Testis (tissue), 2 donors: ENCODE measurements at regions not wholly inside any gene's neighbourhood (a gene's known extent, or its start where the extent isn't known, plus 50 kb on each side); places are given as distances from the start of the nearest gene placed in this dataset.

Experiments
- POLR2A ChIP-seq: fragments of 450-650 bp; IDR thresholded peaks from one replicate; pipeline ENCODE4 v1.6.1; 2017; ENCODE audit warnings: antibody characterized with exemption, mild to moderate bottlenecking, moderate library complexity
- TF ChIP-seq, protein P1 (sequence below), 3 experiments: fragments of 450-650 bp in 2 of 3; fragments of 200-600 bp in 1 of 3; sonication (generic) in 1 of 3; IDR thresholded peaks; one replicate each; pipeline ENCODE4 v1.5.1; 2016 to 2019; ENCODE audit warnings: antibody characterized with exemption in 3 of 3, mild to moderate bottlenecking in 2 of 3, moderate library complexity in 1 of 3

- TF ChIP-seq, protein P1, sequence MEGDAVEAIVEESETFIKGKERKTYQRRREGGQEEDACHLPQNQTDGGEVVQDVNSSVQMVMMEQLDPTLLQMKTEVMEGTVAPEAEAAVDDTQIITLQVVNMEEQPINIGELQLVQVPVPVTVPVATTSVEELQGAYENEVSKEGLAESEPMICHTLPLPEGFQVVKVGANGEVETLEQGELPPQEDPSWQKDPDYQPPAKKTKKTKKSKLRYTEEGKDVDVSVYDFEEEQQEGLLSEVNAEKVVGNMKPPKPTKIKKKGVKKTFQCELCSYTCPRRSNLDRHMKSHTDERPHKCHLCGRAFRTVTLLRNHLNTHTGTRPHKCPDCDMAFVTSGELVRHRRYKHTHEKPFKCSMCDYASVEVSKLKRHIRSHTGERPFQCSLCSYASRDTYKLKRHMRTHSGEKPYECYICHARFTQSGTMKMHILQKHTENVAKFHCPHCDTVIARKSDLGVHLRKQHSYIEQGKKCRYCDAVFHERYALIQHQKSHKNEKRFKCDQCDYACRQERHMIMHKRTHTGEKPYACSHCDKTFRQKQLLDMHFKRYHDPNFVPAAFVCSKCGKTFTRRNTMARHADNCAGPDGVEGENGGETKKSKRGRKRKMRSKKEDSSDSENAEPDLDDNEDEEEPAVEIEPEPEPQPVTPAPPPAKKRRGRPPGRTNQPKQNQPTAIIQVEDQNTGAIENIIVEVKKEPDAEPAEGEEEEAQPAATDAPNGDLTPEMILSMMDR (IDR thresholded peaks at IDR 0.05) = no peak
- TF ChIP-seq POLR2A = no peak
These were observed 73.1 kb upstream of the SORBS2 start for GRCh38 chr4:185885075-185885474.
